GM12872 (cell line): ENCODE measurements at regions not wholly inside any gene's neighbourhood (a gene's known extent, or its start where the extent isn't known, plus 50 kb on each side); places are given as distances from the start of the nearest gene placed in this dataset.

Experiments used
- TF ChIP-seq, protein P1 (sequence below): IDR thresholded peaks from 3 replicates; pipeline ENCODE4 v1.5.1; 2011; ENCODE audit warnings: low read depth, mild to moderate bottlenecking, low read length, moderate library complexity; ENCODE audit not compliant: insufficient read depth

GRCh38 chr2:198259496-198259895 lies 455.1 kb downstream of the PLCL1 start:
- TF ChIP-seq, protein P1, sequence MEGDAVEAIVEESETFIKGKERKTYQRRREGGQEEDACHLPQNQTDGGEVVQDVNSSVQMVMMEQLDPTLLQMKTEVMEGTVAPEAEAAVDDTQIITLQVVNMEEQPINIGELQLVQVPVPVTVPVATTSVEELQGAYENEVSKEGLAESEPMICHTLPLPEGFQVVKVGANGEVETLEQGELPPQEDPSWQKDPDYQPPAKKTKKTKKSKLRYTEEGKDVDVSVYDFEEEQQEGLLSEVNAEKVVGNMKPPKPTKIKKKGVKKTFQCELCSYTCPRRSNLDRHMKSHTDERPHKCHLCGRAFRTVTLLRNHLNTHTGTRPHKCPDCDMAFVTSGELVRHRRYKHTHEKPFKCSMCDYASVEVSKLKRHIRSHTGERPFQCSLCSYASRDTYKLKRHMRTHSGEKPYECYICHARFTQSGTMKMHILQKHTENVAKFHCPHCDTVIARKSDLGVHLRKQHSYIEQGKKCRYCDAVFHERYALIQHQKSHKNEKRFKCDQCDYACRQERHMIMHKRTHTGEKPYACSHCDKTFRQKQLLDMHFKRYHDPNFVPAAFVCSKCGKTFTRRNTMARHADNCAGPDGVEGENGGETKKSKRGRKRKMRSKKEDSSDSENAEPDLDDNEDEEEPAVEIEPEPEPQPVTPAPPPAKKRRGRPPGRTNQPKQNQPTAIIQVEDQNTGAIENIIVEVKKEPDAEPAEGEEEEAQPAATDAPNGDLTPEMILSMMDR, result no peak

GRCh38 chr2:198254536-198255090 lies 450.2 kb downstream of the PLCL1 start:
- TF ChIP-seq, protein P1, result no peak

DNA sequence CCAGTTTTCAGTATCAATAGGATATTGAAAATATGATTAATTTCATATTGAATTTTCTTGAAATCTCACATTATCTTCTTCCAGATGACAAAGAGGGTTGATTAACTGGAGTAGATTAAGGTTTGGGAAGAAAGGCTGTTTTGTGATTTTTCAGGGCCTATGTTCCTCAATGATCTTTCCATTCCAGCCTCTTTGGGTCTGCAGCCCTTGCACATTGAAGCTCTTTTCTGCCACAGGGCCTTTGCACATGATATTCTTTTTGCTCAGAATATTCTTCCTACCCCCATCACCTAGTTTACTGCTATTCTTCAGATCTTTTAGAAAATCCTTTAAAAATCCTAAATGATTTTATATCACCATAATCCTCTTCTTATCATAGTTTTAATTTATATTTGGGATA lies 449.6 kb downstream of the PLCL1 start:
- TF ChIP-seq, protein P1, result no peak

DNA sequence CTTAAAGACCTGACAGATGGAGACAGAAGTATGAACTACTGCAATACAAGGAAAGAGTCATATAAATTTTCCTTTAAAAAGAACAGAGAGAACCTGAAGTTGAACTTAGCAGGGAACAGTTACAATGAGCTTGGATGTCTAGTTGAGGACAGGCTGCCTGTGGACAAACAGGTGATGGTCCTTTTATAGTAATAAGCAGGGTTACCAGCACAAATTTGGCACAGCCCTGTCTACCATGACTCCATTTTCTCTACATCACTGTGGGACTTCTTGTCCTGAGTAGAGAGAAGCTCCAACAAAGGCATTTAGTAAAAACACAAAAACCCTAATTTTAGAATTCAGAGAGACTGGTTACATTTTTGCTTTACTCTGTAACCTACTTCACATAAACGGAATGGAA lies 448.1 kb downstream of the PLCL1 start:
- TF ChIP-seq, protein P1, result no peak

GRCh38 chr2:198242093-198242492 lies 437.7 kb downstream of the PLCL1 start:
- TF ChIP-seq, protein P1, result no peak

DNA sequence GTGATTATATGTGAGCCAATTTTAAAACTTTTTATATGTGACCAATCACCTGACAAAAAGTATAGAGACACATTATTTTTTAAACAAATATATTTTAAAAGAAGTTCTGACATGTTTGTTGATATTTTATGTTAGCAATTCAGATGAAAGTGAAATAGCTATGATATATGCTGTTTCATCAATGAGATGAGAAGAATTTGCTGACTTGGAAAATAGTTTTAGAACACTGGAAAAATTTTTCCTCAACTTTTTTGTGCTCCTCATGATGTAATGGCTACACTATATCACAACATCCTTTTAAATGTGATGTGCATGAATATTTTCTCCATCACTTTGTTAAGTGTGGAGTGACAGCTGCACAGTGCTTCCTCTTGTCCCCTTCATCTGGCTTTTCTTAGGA lies 434.0 kb downstream of the PLCL1 start:
- TF ChIP-seq, protein P1, result no peak

GRCh38 chr2:198236338-198236737 lies 431.9 kb downstream of the PLCL1 start:
- TF ChIP-seq, protein P1, result no peak
